IMR-90 (cell line): ENCODE measurements at regions not wholly inside any gene's neighbourhood (a gene's known extent, or its start where the extent isn't known, plus 50 kb on each side); places are given as distances from the start of the nearest gene placed in this dataset.

ENCODE experiments used
- ATAC-seq: fragments of 200-7000 bp; cut with Tn5 transposase; 2 replicates; pipeline ENCODE4 v1.9.1; 2020; ENCODE audit warnings: low read depth, mild to moderate bottlenecking, moderate library complexity
- BruUV-seq: library from RNA; stranded (reverse); fragments of 400-500 nt; replicated peaks from 2 replicates; lab custom pipeline; 2021; lab: Mats Ljungman, UMichigan
- CTCF ChIA-PET: fragments of 300-600 bp; formaldehyde crosslinking; extraction: SDS; loops from one replicate; lab custom pipeline; 2021; ENCODE audit warnings: antibody characterized with exemption; lab: Yijun Ruan, JAX
- POLR2A ChIA-PET: fragments of 300-600 bp; sonication (Branson Sonifier 250); formaldehyde crosslinking; loops from one replicate; lab custom pipeline; 2022; ENCODE audit warnings: antibody characterized with exemption; ENCODE audit not compliant: unreplicated experiment; lab: Charles Lee
- DNase-seq: peaks from one replicate; pipeline ENCODE4 v3.0.0; 2013
- H2AFZ ChIP-seq: replicated peaks from 2 replicates; pipeline ENCODE3; 2013; ENCODE audit warnings: low read length, mild to moderate bottlenecking; ENCODE audit not compliant: poor library complexity
- H2AK5ac ChIP-seq: 2 replicates; pipeline ENCODE4 v1.6.1; 2013; ENCODE audit warnings: low read depth, low read length, inconsistent platforms
- H2AK9ac ChIP-seq: replicated peaks from 2 replicates; pipeline ENCODE3; 2013; ENCODE audit warnings: mild to moderate bottlenecking, low read depth, low read length, moderate library complexity; ENCODE audit not compliant: poor library complexity
- H2BK120ac ChIP-seq: 2 replicates; pipeline ENCODE4 v1.6.1; 2013; ENCODE audit warnings: low read depth, low read length, inconsistent platforms
- H2BK15ac ChIP-seq: 3 replicates; pipeline ENCODE4 v1.6.1; 2013; ENCODE audit warnings: low read depth, low read length, inconsistent platforms
- H2BK20ac ChIP-seq: 2 replicates; pipeline ENCODE4 v1.6.1; 2013; ENCODE audit warnings: low read depth, mild to moderate bottlenecking, inconsistent platforms, low read length, moderate library complexity
- H2BK5ac ChIP-seq: 2 replicates; pipeline ENCODE4 v1.6.1; 2013; ENCODE audit warnings: mild to moderate bottlenecking, low read depth, low read length, inconsistent platforms; ENCODE audit not compliant: poor library complexity, severe bottlenecking
- H3K14ac ChIP-seq: replicated peaks from 2 replicates; pipeline ENCODE4 v1.6.1; 2013; ENCODE audit warnings: low read depth, low read length, inconsistent platforms
- H3K18ac ChIP-seq: 2 replicates; pipeline ENCODE4 v1.6.1; 2013; ENCODE audit warnings: low read depth, low read length, control low read depth
- H3K23ac ChIP-seq: 2 replicates; pipeline ENCODE4 v1.6.1; 2013; ENCODE audit warnings: low read depth, low read length, inconsistent platforms
- H3K27ac ChIP-seq: 2 replicates; pipeline ENCODE4 v1.5.1; 2013; ENCODE audit warnings: mild to moderate bottlenecking, control low read depth, low read length; ENCODE audit not compliant: insufficient read depth
- H3K27me3 ChIP-seq: 2 replicates; pipeline ENCODE4 v1.6.1; 2013; ENCODE audit warnings: low read length; ENCODE audit not compliant: control insufficient read depth, insufficient read depth
- H3K36me3 ChIP-seq: 2 replicates; pipeline ENCODE4 v1.6.1; 2013; ENCODE audit warnings: low read length, mixed read lengths; ENCODE audit not compliant: control insufficient read depth, insufficient read depth
- H3K4ac ChIP-seq: 2 replicates; pipeline ENCODE4 v1.6.1; 2013; ENCODE audit warnings: low read depth, low read length, inconsistent platforms
- H3K4me1 ChIP-seq: 2 replicates; pipeline ENCODE4 v1.6.1; 2013; ENCODE audit warnings: low read length, mixed read lengths; ENCODE audit not compliant: control insufficient read depth, insufficient read depth
- H3K4me2 ChIP-seq: 2 replicates; pipeline ENCODE4 v1.6.1; 2013; ENCODE audit warnings: low read depth, mild to moderate bottlenecking, control low read depth, low read length, moderate library complexity
- H3K4me3 ChIP-seq: 2 replicates; pipeline ENCODE4 v1.5.1; 2013; ENCODE audit warnings: low read depth, mild to moderate bottlenecking, control low read depth, low read length, moderate library complexity; ENCODE audit not compliant: insufficient read depth
- H3K56ac ChIP-seq: 2 replicates; pipeline ENCODE4 v1.6.1; 2013; ENCODE audit warnings: low read length, inconsistent platforms; ENCODE audit not compliant: insufficient read depth; ENCODE audit errors: extremely low read depth
- H3K79me1 ChIP-seq, 2 experiments: 2 replicates each; pipeline ENCODE4 v1.6.1; 2013; ENCODE audit warnings: low read length in 2 of 2, inconsistent platforms in 1 of 2, low read depth in 1 of 2
- H3K9ac ChIP-seq: 2 replicates; pipeline ENCODE4 v1.6.1; 2013; ENCODE audit warnings: low read depth, low read length, control low read depth
- H3K9me1 ChIP-seq: 2 replicates; pipeline ENCODE4 v1.6.1; 2013; ENCODE audit warnings: low read length, inconsistent platforms; ENCODE audit not compliant: insufficient read depth
- H3K9me3 ChIP-seq: 2 replicates; pipeline ENCODE4 v1.6.1; 2013; ENCODE audit warnings: low read length; ENCODE audit not compliant: control insufficient read depth, insufficient read depth
- H4K20me1 ChIP-seq: 2 replicates; pipeline ENCODE4 v1.6.1; 2013; ENCODE audit warnings: low read length, inconsistent platforms; ENCODE audit not compliant: insufficient read depth
- H4K5ac ChIP-seq: 2 replicates; pipeline ENCODE4 v1.6.1; 2013; ENCODE audit warnings: mild to moderate bottlenecking, low read depth, low read length, control low read depth
- H4K8ac ChIP-seq, 2 experiments: 2 replicates each; pipeline ENCODE4 v1.6.1; 2013; ENCODE audit warnings: low read depth in 2 of 2, low read length in 2 of 2, control low read depth in 1 of 2, inconsistent platforms in 1 of 2
- H4K91ac ChIP-seq: 2 replicates; pipeline ENCODE4 v1.6.1; 2013; ENCODE audit warnings: low read depth, low read length, inconsistent platforms; ENCODE audit not compliant: insufficient read depth
- BHLHE40 ChIP-seq: fragments of 150-350 bp; IDR thresholded peaks from 2 replicates; pipeline ENCODE4 v1.6.1; 2016; ENCODE audit warnings: mild to moderate bottlenecking, low read depth, low read length
- CEBPB ChIP-seq: IDR thresholded peaks from 2 replicates; pipeline ENCODE4 v1.6.1; 2012; ENCODE audit warnings: low read depth, low read length, improper control_type of control experiment
- CHD1 ChIP-seq: IDR thresholded peaks from 2 replicates; pipeline ENCODE4 v1.6.1; 2012; ENCODE audit warnings: low read depth, low read length, improper control_type of control experiment
- CTCF ChIP-seq: conservative IDR thresholded peaks from 2 replicates; pipeline ENCODE4 v1.5.1; 2012; ENCODE audit warnings: mild to moderate bottlenecking, low read depth, low read length, improper control_type of control experiment
- ELK1 ChIP-seq: fragments of 150-350 bp; IDR thresholded peaks from 2 replicates; pipeline ENCODE4 v1.6.1; 2016; ENCODE audit warnings: low read depth, mild to moderate bottlenecking, low read length, moderate library complexity, borderline replicate concordance
- FOS ChIP-seq: fragments of 150-350 bp; IDR thresholded peaks from 2 replicates; pipeline ENCODE4 v1.6.1; 2016; ENCODE audit warnings: low read depth, low read length
- MAFK ChIP-seq: IDR thresholded peaks from 2 replicates; pipeline ENCODE4 v1.6.1; 2012; ENCODE audit warnings: low read depth, low read length, improper control_type of control experiment
- MAZ ChIP-seq: IDR thresholded peaks from 2 replicates; pipeline ENCODE4 v1.6.1; 2012; ENCODE audit warnings: low read depth, mild to moderate bottlenecking, low read length, improper control_type of control experiment, moderate library complexity, borderline replicate concordance
- MXI1 ChIP-seq: IDR thresholded peaks from 2 replicates; pipeline ENCODE4 v1.6.1; 2012; ENCODE audit warnings: low read depth, mild to moderate bottlenecking, low read length, moderate library complexity, borderline replicate concordance
- NFE2L2 ChIP-seq: fragments of 150-350 bp; IDR thresholded peaks from 2 replicates; pipeline ENCODE4 v1.6.1; 2016; ENCODE audit warnings: low read depth, mild to moderate bottlenecking, low read length
- POLR2A ChIP-seq: IDR thresholded peaks from 2 replicates; pipeline ENCODE4 v1.6.1; 2012; ENCODE audit warnings: mild to moderate bottlenecking, low read depth, low read length
- RAD21 ChIP-seq: IDR thresholded peaks from 2 replicates; pipeline ENCODE4 v1.6.1; 2012; ENCODE audit warnings: low read length, improper control_type of control experiment
- RCOR1 ChIP-seq: IDR thresholded peaks from 2 replicates; pipeline ENCODE4 v1.6.1; 2012; ENCODE audit warnings: mild to moderate bottlenecking, low read length, improper control_type of control experiment; ENCODE audit not compliant: insufficient replicate concordance
- RFX5 ChIP-seq: IDR thresholded peaks from 2 replicates; pipeline ENCODE4 v1.8.0; 2012; ENCODE audit warnings: low read depth, mild to moderate bottlenecking, low read length, moderate library complexity
- SMC3 ChIP-seq: fragments of 150-350 bp; IDR thresholded peaks from 2 replicates; pipeline ENCODE4 v1.6.1; 2016; ENCODE audit warnings: low read depth, mild to moderate bottlenecking, antibody characterized with exemption, low read length, moderate library complexity
- USF2 ChIP-seq: fragments of 150-350 bp; IDR thresholded peaks from 2 replicates; pipeline ENCODE4 v1.6.1; 2017; ENCODE audit warnings: mild to moderate bottlenecking, antibody characterized with exemption, low read length, low read depth
- WGBS, 2 experiments: methylation state at CpG; one replicate each; pipeline versions ENCODE4 v1.1.5 to v1.1.7; 2013; ENCODE audit warnings: missing lambda C conversion rate in 2 of 2; ENCODE audit not compliant: insufficient read length in 1 of 2; ENCODE audit errors: extremely low coverage in 2 of 2; 5-methylcytosine and 5-hydroxymethylcytosine counted together
- dilution Hi-C: fragments of 300-500 bp; cut with HindIII; formaldehyde crosslinking; loops from one replicate; pipeline ENCODE4 v1.14.3; 2018; ENCODE audit warnings: low sequenced_read_pairs; ENCODE audit not compliant: unreplicated experiment
- in situ Hi-C: fragments of 300-500 bp; cut with MboI; formaldehyde crosslinking; loops from 3 replicates; pipeline ENCODE4 v1.14.3; 2019; ENCODE audit warnings: low sequenced_read_pairs, inconsistent platforms, mixed read lengths
- intact Hi-C: fragments of 100-400 bp; cut with micrococcal nuclease; formaldehyde crosslinking; loops from 2 replicates; pipeline ENCODE4 v1.10.0; 2022

GRCh38 chr13:76214001-76214400 is 577.9 kb downstream of the LMO7 start:
- Histone ChIP-seq H2BK15ac (no peak overlapping the region), H3K23ac (no peak overlapping the region), H3K18ac (no peak overlapping the region), H3K4me2 (no peak overlapping the region), H3K4me1 (peaks cover 2% of the 10 kb centered on the region; the same call in 1 of the 2 replicates), H3K4me3 (no peak overlapping the region), H3K9ac (no peak overlapping the region), H4K91ac (no peak overlapping the region), H3K36me3 (no peaks in the 10 kb centered on the region), H2AK9ac (no peak overlapping the region), H3K9me3 (peaks cover 2% of the 10 kb centered on the region), H2BK20ac (no peak overlapping the region), H4K5ac (no peak overlapping the region), H2BK5ac (no peak overlapping the region), H4K8ac (no peak overlapping the region), H2AK5ac (no peak overlapping the region), H4K20me1 (no peaks in the 10 kb centered on the region), H3K9me1 (no peaks in the 10 kb centered on the region), H3K27me3 (peaks cover 3% of the 10 kb centered on the region; the same call in 1 of the 2 replicates), H3K27ac (no peak overlapping the region), H2AFZ (no peak overlapping the region), H3K4ac (no peak overlapping the region), H3K56ac (no peak overlapping the region), H3K14ac (no peak overlapping the region), H3K79me1 (no peaks in the 10 kb centered on the region), H2BK120ac (no peak overlapping the region)
- BruUV-seq, result no TSS peak
- DNase-seq (no peak), ATAC-seq (no peak)
- in situ Hi-C loops (no loop called here), dilution Hi-C loops (no loop called here), intact Hi-C loops (no loop called here)
- TF ChIP-seq USF2 (no peak), ELK1 (no peak), SMC3 (no peak), BHLHE40 (no peak), RAD21 (no peak), CEBPB (no peak), MAFK (no peak), CHD1 (no peak), MAZ (no peak), POLR2A (no peak), MXI1 (no peak), RCOR1 (no peak), FOS (no peak), NFE2L2 (no peak), CTCF (no peak), RFX5 (no peak)
- no CpG with 5 or more reads among the region's 1 CpG for WGBS, 2 experiments
- CTCF ChIA-PET, result interaction anchor here (0.6 kb wide), 1 partner anchor 75 kb away, joined by 3 read pairs; no protein-coding TSS in a partner anchor
- POLR2A ChIA-PET, result no interaction called here
